Esophagus muscularis mucosa (tissue), 3 donors: ENCODE measurements at regions not wholly inside any gene's neighbourhood (a gene's known extent, or its start where the extent isn't known, plus 50 kb on each side); places are given as distances from the start of the nearest gene placed in this dataset.

Experiments used
- POLR2A ChIP-seq: fragments of 450-650 bp; IDR thresholded peaks from one replicate; pipeline ENCODE4 v1.6.1; 2017; ENCODE audit warnings: antibody characterized with exemption, moderate library complexity, mild to moderate bottlenecking, low read depth
- POLR2AphosphoS5 ChIP-seq, 2 donors: sonication (generic); formaldehyde crosslinking; IDR thresholded peaks; one replicate each; pipeline ENCODE4 v1.6.1; 2017; ENCODE audit warnings: antibody characterized with exemption in 2 of 2
- TF ChIP-seq, protein P1 (sequence below), 3 experiments: fragments of 200-600 bp in 2 of 3; fragments of 450-650 bp in 1 of 3; sonication (generic) in 2 of 3; IDR thresholded peaks; one replicate each; pipeline ENCODE4 v1.5.1; 2017 to 2019; ENCODE audit warnings: antibody characterized with exemption in 3 of 3, mild to moderate bottlenecking in 2 of 3, moderate library complexity in 1 of 3

DNA sequence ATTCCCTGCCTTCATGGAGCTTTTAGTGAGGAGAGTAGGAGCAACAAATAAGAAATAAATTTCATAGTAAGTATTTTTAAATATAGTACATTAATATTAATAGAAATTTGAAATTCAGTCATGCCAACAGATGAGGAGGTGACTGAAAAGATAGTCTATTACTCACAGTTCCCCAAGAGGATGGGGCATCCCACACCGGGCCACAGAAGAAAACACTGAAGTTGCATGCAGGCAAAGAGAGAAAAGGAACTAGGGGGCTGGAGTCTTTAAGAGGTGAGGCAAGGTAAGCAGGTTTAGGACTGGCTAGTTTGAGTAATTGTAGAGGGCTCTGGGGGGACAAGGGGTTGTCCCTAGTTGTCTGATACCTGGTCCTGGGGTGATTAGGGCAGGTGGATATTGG, 120.1 kb upstream of the UMPS start:
- TF ChIP-seq, protein P1, sequence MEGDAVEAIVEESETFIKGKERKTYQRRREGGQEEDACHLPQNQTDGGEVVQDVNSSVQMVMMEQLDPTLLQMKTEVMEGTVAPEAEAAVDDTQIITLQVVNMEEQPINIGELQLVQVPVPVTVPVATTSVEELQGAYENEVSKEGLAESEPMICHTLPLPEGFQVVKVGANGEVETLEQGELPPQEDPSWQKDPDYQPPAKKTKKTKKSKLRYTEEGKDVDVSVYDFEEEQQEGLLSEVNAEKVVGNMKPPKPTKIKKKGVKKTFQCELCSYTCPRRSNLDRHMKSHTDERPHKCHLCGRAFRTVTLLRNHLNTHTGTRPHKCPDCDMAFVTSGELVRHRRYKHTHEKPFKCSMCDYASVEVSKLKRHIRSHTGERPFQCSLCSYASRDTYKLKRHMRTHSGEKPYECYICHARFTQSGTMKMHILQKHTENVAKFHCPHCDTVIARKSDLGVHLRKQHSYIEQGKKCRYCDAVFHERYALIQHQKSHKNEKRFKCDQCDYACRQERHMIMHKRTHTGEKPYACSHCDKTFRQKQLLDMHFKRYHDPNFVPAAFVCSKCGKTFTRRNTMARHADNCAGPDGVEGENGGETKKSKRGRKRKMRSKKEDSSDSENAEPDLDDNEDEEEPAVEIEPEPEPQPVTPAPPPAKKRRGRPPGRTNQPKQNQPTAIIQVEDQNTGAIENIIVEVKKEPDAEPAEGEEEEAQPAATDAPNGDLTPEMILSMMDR (IDR thresholded peaks at IDR 0.05) = no peak
- TF ChIP-seq POLR2AphosphoS5 (IDR thresholded peaks at IDR 0.05) (no peak), POLR2A (no peak)
